ENCODE measurements at regions not wholly inside any gene's neighbourhood (a gene's known extent, or its start where the extent isn't known, plus 50 kb on each side); places are given as distances from the start of the nearest gene placed in this dataset.
A peak's percentile ranks its signal among the peaks of the same experiment; 100 is the strongest.
"Not testable (repeated sequence)": the region's sequence is repeated elsewhere in the genome, so short reads cannot be mapped to it uniquely, and the experiment has no call there.

- DNase-seq (ENCODE audit: low spot score) = peak; percentile 83
These were observed 129.2 kb upstream of the ADRA1B start for GRCh38 chr5:159786901-159787691.

- DNase-seq (ENCODE audit: low spot score) = no peak
These were observed 128.4 kb upstream of the ADRA1B start for GRCh38 chr5:159787837-159788236.

GRCh38 chr5:159788835-159789331 lies 127.4 kb upstream of the ADRA1B start:
- no peak for DNase-seq (ENCODE audit: low spot score)

GRCh38 chr5:159792180-159792579 lies 124.1 kb upstream of the ADRA1B start:
- no peak for DNase-seq (ENCODE audit: low spot score)

- DNase-seq (ENCODE audit: low spot score) = no peak
These were observed 118.9 kb upstream of the ADRA1B start for GRCh38 chr5:159797261-159797970.

- DNase-seq (ENCODE audit: low spot score) = no peak
These were observed 116.6 kb upstream of the ADRA1B start for GRCh38 chr5:159799701-159800100.

- DNase-seq (ENCODE audit: low spot score) = no peak
These were observed 116.0 kb upstream of the ADRA1B start for GRCh38 chr5:159800131-159800840.

- DNase-seq (ENCODE audit: low spot score) = no peak
These were observed 115.0 kb upstream of the ADRA1B start for GRCh38 chr5:159801303-159801702.

GRCh38 chr5:159802661-159803060 lies 113.6 kb upstream of the ADRA1B start:
- DNase-seq (ENCODE audit: low spot score) = no peak

GRCh38 chr5:159804121-159804520 lies 112.2 kb upstream of the ADRA1B start:
- no peak for DNase-seq (ENCODE audit: low spot score)

GRCh38 chr5:159805021-159805420 lies 111.3 kb upstream of the ADRA1B start:
- no peak for DNase-seq (ENCODE audit: low spot score)

- DNase-seq (ENCODE audit: low spot score) = not testable (repeated sequence)
These were observed 109.1 kb upstream of the ADRA1B start for GRCh38 chr5:159807135-159807534.

- DNase-seq (ENCODE audit: low spot score) = no peak
These were observed 108.7 kb upstream of the ADRA1B start for GRCh38 chr5:159807586-159807985.

GRCh38 chr5:159811712-159812111 lies 104.6 kb upstream of the ADRA1B start:
- no peak for DNase-seq (ENCODE audit: low spot score)

GRCh38 chr5:159812759-159813158 lies 103.5 kb upstream of the ADRA1B start:
- not testable (repeated sequence) for DNase-seq (ENCODE audit: low spot score)

GRCh38 chr5:159814222-159814621 lies 102.1 kb upstream of the ADRA1B start:
- DNase-seq (ENCODE audit: low spot score) = no peak

- no peak for DNase-seq (ENCODE audit: low spot score)
These were observed 101.3 kb upstream of the ADRA1B start for GRCh38 chr5:159814805-159815585.

GRCh38 chr5:159817262-159818029 lies 98.8 kb upstream of the ADRA1B start:
- DNase-seq (ENCODE audit: low spot score) = no peak

- peak; percentile 39 for DNase-seq (ENCODE audit: low spot score)
These were observed 96.5 kb upstream of the ADRA1B start for GRCh38 chr5:159819591-159820411.

- no peak for DNase-seq (ENCODE audit: low spot score)
These were observed 95.6 kb upstream of the ADRA1B start for GRCh38 chr5:159820692-159821091.

All from AG08396 (cell line).